SK-N-SH treated with all-trans-retinoic acid at 6 μM for 48 hours (cell line): ENCODE measurements at regions not wholly inside any gene's neighbourhood (a gene's known extent, or its start where the extent isn't known, plus 50 kb on each side); places are given as distances from the start of the nearest gene placed in this dataset.
A peak's percentile ranks its signal among the peaks of the same experiment; 100 is the strongest.

Experiments used
- ATAC-seq: fragments of 200-7000 bp; cut with Tn5 transposase; 3 replicates; pipeline ENCODE4 v1.9.1; 2020; ENCODE audit warnings: mild to moderate bottlenecking, moderate library complexity
- ARNTL ChIP-seq: fragments of 450-650 bp; formaldehyde crosslinking; IDR thresholded peaks from 2 replicates; pipeline ENCODE4 v1.5.0; 2020; ENCODE audit warnings: low read depth, mild to moderate bottlenecking, moderate library complexity, borderline replicate concordance
- BACH2 ChIP-seq: fragments of 250-450 bp; sonication (Bioruptor Pico); IDR thresholded peaks from 2 replicates; pipeline ENCODE4 v1.9.0; 2021; ENCODE audit warnings: mild to moderate bottlenecking, borderline replicate concordance
- CREB5 ChIP-seq: fragments of 250-450 bp; sonication (Bioruptor Pico); IDR thresholded peaks from 2 replicates; pipeline ENCODE4 v1.5.1; 2020; ENCODE audit warnings: low read depth, mild to moderate bottlenecking, moderate library complexity
- CSDC2 ChIP-seq: fragments of 250-450 bp; sonication (Bioruptor Pico); IDR thresholded peaks from 2 replicates; pipeline ENCODE4 v1.5.0; 2020; ENCODE audit warnings: mild to moderate bottlenecking, moderate library complexity
- CSRNP3 ChIP-seq: fragments of 250-450 bp; sonication (Bioruptor Pico); IDR thresholded peaks from 2 replicates; pipeline ENCODE4 v1.5.1; 2021; ENCODE audit warnings: mild to moderate bottlenecking, moderate library complexity
- ESRRG ChIP-seq: fragments of 250-450 bp; sonication (Bioruptor Pico); IDR thresholded peaks from 2 replicates; pipeline ENCODE4 v1.6.1; 2021; ENCODE audit warnings: mild to moderate bottlenecking
- GLIS3 ChIP-seq: fragments of 250-450 bp; sonication (Bioruptor Pico); IDR thresholded peaks from 2 replicates; pipeline ENCODE4 v1.5.0; 2020; ENCODE audit warnings: mild to moderate bottlenecking, moderate library complexity
- ISL1 ChIP-seq: fragments of 250-450 bp; sonication (Bioruptor Pico); IDR thresholded peaks from 2 replicates; pipeline ENCODE4 v2.1.2; 2022; ENCODE audit warnings: mild to moderate bottlenecking, moderate library complexity
- OSR1 ChIP-seq: fragments of 250-450 bp; sonication (Bioruptor Pico); IDR thresholded peaks from 2 replicates; pipeline ENCODE4 v1.8.0; 2022; ENCODE audit warnings: moderate library complexity, mild to moderate bottlenecking, inconsistent platforms
- PATZ1 ChIP-seq: fragments of 250-450 bp; sonication (Bioruptor Pico); IDR thresholded peaks from 2 replicates; pipeline ENCODE4 v1.8.0; 2020; ENCODE audit warnings: mild to moderate bottlenecking, moderate library complexity, borderline replicate concordance
- POU6F1 ChIP-seq: fragments of 250-450 bp; sonication (Bioruptor Pico); IDR thresholded peaks from 2 replicates; pipeline ENCODE4 v1.8.0; 2021; ENCODE audit warnings: low read depth, mild to moderate bottlenecking, moderate library complexity, borderline replicate concordance
- PPARA ChIP-seq: fragments of 250-450 bp; sonication (Bioruptor Pico); IDR thresholded peaks from 2 replicates; pipeline ENCODE4 v1.5.0; 2020; ENCODE audit warnings: mild to moderate bottlenecking, borderline replicate concordance
- RARB ChIP-seq: fragments of 250-450 bp; sonication (Bioruptor Pico); IDR thresholded peaks from 2 replicates; pipeline ENCODE4 v1.8.0; 2021; ENCODE audit warnings: mild to moderate bottlenecking, moderate library complexity
- SNAI2 ChIP-seq: fragments of 250-450 bp; sonication (Bioruptor Pico); IDR thresholded peaks from 2 replicates; pipeline ENCODE4 v1.5.0; 2020; ENCODE audit warnings: mild to moderate bottlenecking, moderate library complexity
- TCF4 ChIP-seq: fragments of 250-450 bp; sonication (Bioruptor Pico); IDR thresholded peaks from 2 replicates; pipeline ENCODE4 v1.8.0; 2021; ENCODE audit warnings: mild to moderate bottlenecking, moderate library complexity, borderline replicate concordance
- TOX ChIP-seq: fragments of 250-450 bp; sonication (Bioruptor Pico); IDR thresholded peaks from 2 replicates; pipeline ENCODE4 v1.8.0; 2021; ENCODE audit warnings: mild to moderate bottlenecking, moderate library complexity, borderline replicate concordance
- ZC3H10 ChIP-seq: fragments of 250-450 bp; sonication (Bioruptor Pico); IDR thresholded peaks from 2 replicates; pipeline ENCODE4 v1.5.1; 2021; ENCODE audit warnings: mild to moderate bottlenecking, moderate library complexity
- ZFP3 ChIP-seq: fragments of 250-450 bp; sonication (Bioruptor Pico); IDR thresholded peaks from 2 replicates; pipeline ENCODE4 v1.5.0; 2020; ENCODE audit warnings: mild to moderate bottlenecking, moderate library complexity
- ZFP30 ChIP-seq: fragments of 450-650 bp; formaldehyde crosslinking; IDR thresholded peaks from 2 replicates; pipeline ENCODE4 v1.5.0; 2022; ENCODE audit warnings: mild to moderate bottlenecking, moderate library complexity
- ZNF565 ChIP-seq: fragments of 450-650 bp; formaldehyde crosslinking; conservative IDR thresholded peaks from 2 replicates; pipeline ENCODE4 v1.5.0; 2020; ENCODE audit warnings: low read depth, mild to moderate bottlenecking, moderate library complexity
- ZNF70 ChIP-seq: fragments of 450-650 bp; formaldehyde crosslinking; IDR thresholded peaks from 2 replicates; pipeline ENCODE4 v1.5.0; 2020; ENCODE audit warnings: mild to moderate bottlenecking, moderate library complexity
- ZNF8 ChIP-seq: fragments of 450-650 bp; formaldehyde crosslinking; IDR thresholded peaks from 2 replicates; pipeline ENCODE4 v1.5.0; 2020; ENCODE audit warnings: mild to moderate bottlenecking, moderate library complexity

GRCh38 chr12:77160931-77161330 is 95.6 kb upstream of the E2F7 start:
- ATAC-seq: no peak
- TF ChIP-seq ZNF8 (no peak), ZFP30 (CRISPR knock-in tag) (no peak), OSR1 (CRISPR knock-in tag) (no peak), ZNF565 (CRISPR knock-in tag) (no peak), GLIS3 (no peak), SNAI2 (CRISPR knock-in tag) (no peak), RARB (no peak), PPARA (CRISPR knock-in tag) (no peak), ZFP3 (CRISPR knock-in tag) (no peak), ZNF70 (CRISPR knock-in tag) (no peak), BACH2 (CRISPR knock-in tag) (no peak), ISL1 (CRISPR knock-in tag) (no peak), TOX (no peak), ARNTL (CRISPR knock-in tag) (no peak), POU6F1 (CRISPR knock-in tag) (no peak), ZC3H10 (CRISPR knock-in tag) (no peak)

GRCh38 chr12:77153706-77154105 is 88.3 kb upstream of the E2F7 start:
- ATAC-seq: no peak
- TF ChIP-seq POU6F1 (CRISPR knock-in tag): no peak
- no peak for TF ChIP-seq ZNF8
- no peak for TF ChIP-seq GLIS3
- TF ChIP-seq PATZ1 (CRISPR knock-in tag): no peak
- TF ChIP-seq ZFP3 (CRISPR knock-in tag): no peak
- TF ChIP-seq ZFP30 (CRISPR knock-in tag): no peak
- TF ChIP-seq CSRNP3 (CRISPR knock-in tag): no peak
- TF ChIP-seq CREB5 (CRISPR knock-in tag): no peak
- no peak for TF ChIP-seq ISL1 (CRISPR knock-in tag)
- no peak for TF ChIP-seq ZC3H10 (CRISPR knock-in tag)
- TF ChIP-seq ZNF70 (CRISPR knock-in tag): no peak
- TF ChIP-seq TOX: no peak
- TF ChIP-seq SNAI2 (CRISPR knock-in tag): no peak
- TF ChIP-seq CSDC2 (CRISPR knock-in tag): no peak
- TF ChIP-seq ARNTL (CRISPR knock-in tag): no peak
- TF ChIP-seq PPARA (CRISPR knock-in tag): no peak
- no peak for TF ChIP-seq BACH2 (CRISPR knock-in tag)
- TF ChIP-seq, all 23 proteins: peak for 0

- TF ChIP-seq ESRRG (CRISPR knock-in tag): no peak
- no peak for TF ChIP-seq CREB5 (CRISPR knock-in tag)
- no peak for TF ChIP-seq OSR1 (CRISPR knock-in tag)
- TF ChIP-seq ZNF8: no peak
- no peak for TF ChIP-seq ZFP30 (CRISPR knock-in tag)
- no peak for TF ChIP-seq TCF4 (CRISPR knock-in tag)
- TF ChIP-seq ZNF70 (CRISPR knock-in tag): no peak
- TF ChIP-seq ZC3H10 (CRISPR knock-in tag): no peak
- no peak for TF ChIP-seq CSRNP3 (CRISPR knock-in tag)
- TF ChIP-seq GLIS3: no peak
- TF ChIP-seq ZFP3 (CRISPR knock-in tag): no peak
- TF ChIP-seq PPARA (CRISPR knock-in tag): no peak
- TF ChIP-seq ZNF565 (CRISPR knock-in tag): no peak
- TF ChIP-seq ARNTL (CRISPR knock-in tag): no peak
- ATAC-seq: peak; percentile 80
Observed at GRCh38 chr12:77152623-77153193, 87.3 kb upstream of the E2F7 start.
